BJ (cell line): ENCODE measurements at regions not wholly inside any gene's neighbourhood (a gene's known extent, or its start where the extent isn't known, plus 50 kb on each side); places are given as distances from the start of the nearest gene placed in this dataset.

Source experiments
- CTCF ChIA-PET: fragments of 350-600 bp; formaldehyde crosslinking; extraction: SDS; loops from one replicate; lab custom pipeline; 2021; ENCODE audit warnings: antibody characterized with exemption, inconsistent platforms; lab: Yijun Ruan, JAX
- POLR2A ChIA-PET: fragments of 300-600 bp; sonication (Branson Sonifier 250); formaldehyde crosslinking; extraction: SDS; loops from one replicate; lab custom pipeline; 2021; ENCODE audit warnings: antibody characterized with exemption; lab: Charles Lee
- DNase-seq: peaks from one replicate; pipeline ENCODE4 v3.0.0-alpha.2; 2011; ENCODE audit warnings: low read depth
- H3K27me3 ChIP-seq: 2 replicates; pipeline ENCODE4 v1.6.0; 2011; ENCODE audit warnings: low read length; ENCODE audit not compliant: control insufficient read depth, insufficient read depth
- H3K36me3 ChIP-seq: 2 replicates; pipeline ENCODE4 v1.5.1; 2011; ENCODE audit warnings: low read length; ENCODE audit not compliant: control insufficient read depth, insufficient read depth
- H3K4me3 ChIP-seq: 2 replicates; pipeline ENCODE4 v1.5.1; 2011; ENCODE audit warnings: low read depth, mild to moderate bottlenecking, control low read depth, low read length
- CTCF ChIP-seq: IDR thresholded peaks from 2 replicates; pipeline ENCODE4 v1.5.1; 2011; ENCODE audit warnings: low read depth, mild to moderate bottlenecking, control low read depth, inconsistent platforms, low read length, moderate library complexity; ENCODE audit not compliant: insufficient read depth

GRCh38 chr7:67475293-67475692 is 478.7 kb downstream of the TYW1 start:
- DNase-seq, result no peak
- TF ChIP-seq CTCF, result no peak
- Histone ChIP-seq H3K36me3 (no peaks in the 10 kb centered on the region), H3K27me3 (no peaks in the 10 kb centered on the region), H3K4me3 (no peak overlapping the region)
- POLR2A ChIA-PET, result no interaction called here
- CTCF ChIA-PET, result no interaction called here

- no peaks in the 10 kb centered on the region for H3K36me3 ChIP-seq
- ChIA-PET POLR2A (no interaction called here), CTCF (no interaction called here)
- DNase-seq, result no peak
- H3K27me3 ChIP-seq, result no peaks in the 10 kb centered on the region
- H3K4me3 ChIP-seq, result no peak overlapping the region
- no peak for TF ChIP-seq CTCF
Observed at GRCh38 chr7:67478066-67478465, 481.4 kb downstream of the TYW1 start.

GRCh38 chr7:67484244-67484751 is 487.7 kb downstream of the TYW1 start:
- no peak for DNase-seq
- no peak overlapping the region for H3K4me3 ChIP-seq
- no peaks in the 10 kb centered on the region for H3K27me3 ChIP-seq
- no peaks in the 10 kb centered on the region for H3K36me3 ChIP-seq
- peak; percentile 63 for TF ChIP-seq CTCF
- ChIA-PET CTCF (interaction anchor here (0.6 to 1.6 kb wide), 7 partner anchors 11 to 106 kb away, joined by 3 to 8 read pairs (median 4); no protein-coding TSS in a partner anchor), POLR2A (no interaction called here)

GRCh38 chr7:67486401-67486800 is 489.8 kb downstream of the TYW1 start:
- Histone ChIP-seq H3K36me3 (no peaks in the 10 kb centered on the region), H3K4me3 (no peak overlapping the region), H3K27me3 (no peaks in the 10 kb centered on the region)
- TF ChIP-seq CTCF, result no peak
- DNase-seq, result no peak
- ChIA-PET CTCF (no interaction called here), POLR2A (no interaction called here)

GRCh38 chr7:67487316-67487715 is 490.7 kb downstream of the TYW1 start:
- TF ChIP-seq CTCF, result no peak
- H3K36me3 ChIP-seq, result no peaks in the 10 kb centered on the region
- ChIA-PET POLR2A (no interaction called here), CTCF (no interaction called here)
- DNase-seq, result no peak
- H3K4me3 ChIP-seq, result no peak overlapping the region
- no peaks in the 10 kb centered on the region for H3K27me3 ChIP-seq
